ENCODE measurements at regions not wholly inside any gene's neighbourhood (a gene's known extent, or its start where the extent isn't known, plus 50 kb on each side); places are given as distances from the start of the nearest gene placed in this dataset.

GRCh38 chr2:59585655-59586054 lies 967.8 kb downstream of the BCL11A start:
- peak overlapping the region; percentile 16 for H3K4me3 ChIP-seq (ENCODE audit: low read length)
- no peaks in the 10 kb centered on the region for H3K9me2 ChIP-seq (ENCODE audit: insufficient read depth, low read length)
- H3K9ac ChIP-seq (ENCODE audit: low read length) = peak overlapping the region; percentile 6
- TF ChIP-seq POLR2AphosphoS5 (IDR thresholded peaks at IDR 0.05) = peak; percentile 57
- no peak for TF ChIP-seq TAF1 (IDR thresholded peaks at IDR 0.05; ENCODE audit: low read depth)
- TF ChIP-seq SMC3 (conservative IDR thresholded peaks at IDR 0.05; ENCODE audit: poor library complexity) = peak; percentile 34
- TF ChIP-seq REST (IDR thresholded peaks at IDR 0.05; ENCODE audit: borderline replicate concordance) = no peak
- TF ChIP-seq RAD21 (conservative IDR thresholded peaks at IDR 0.05) = no peak
- TF ChIP-seq EP300 (conservative IDR thresholded peaks at IDR 0.05; ENCODE audit: poor library complexity, severe bottlenecking) = peak; percentile 69
- no peak for TF ChIP-seq EZH2 (IDR thresholded peaks at IDR 0.05; ENCODE audit: borderline replicate concordance, insufficient read depth, low read length, poor library complexity, severe bottlenecking)
- no peak for TF ChIP-seq MXI1 (conservative IDR thresholded peaks at IDR 0.05; ENCODE audit: poor library complexity, severe bottlenecking)
- TF ChIP-seq CTCF (IDR thresholded peaks at IDR 0.05; ENCODE audit: poor library complexity, severe bottlenecking) = no peak
- peaks cover 2% of the 10 kb centered on the region for H3F3A ChIP-seq (ENCODE audit: insufficient read depth, low read length, poor library complexity, severe bottlenecking)
- H3K9me3 ChIP-seq (ENCODE audit: low read length) = no peaks in the 10 kb centered on the region
- H2AFZ ChIP-seq (ENCODE audit: low read depth, low read length) = no peak overlapping the region
- H3K27ac ChIP-seq (ENCODE audit: low read length) = peak overlapping the region; percentile 36
- no peaks in the 10 kb centered on the region for H3K79me2 ChIP-seq (replicated peaks; ENCODE audit: insufficient read depth, low read length)
- peak overlapping the region; percentile 57 for H3K4me2 ChIP-seq (ENCODE audit: low read length)
- no peaks in the 10 kb centered on the region for H4K20me1 ChIP-seq (ENCODE audit: insufficient read depth)
- no peaks in the 10 kb centered on the region for H3K27me3 ChIP-seq (ENCODE audit: insufficient read depth, low read depth, low read length)
- no peaks in the 10 kb centered on the region for H3K36me3 ChIP-seq (ENCODE audit: insufficient read depth, low read length)

- Histone ChIP-seq H3K9me2 (ENCODE audit: insufficient read depth, low read length) (no peaks in the 10 kb centered on the region), H2AFZ (ENCODE audit: low read depth, low read length) (no peak overlapping the region), H3K27me3 (ENCODE audit: insufficient read depth, low read depth, low read length) (no peaks in the 10 kb centered on the region), H4K20me1 (ENCODE audit: insufficient read depth) (no peaks in the 10 kb centered on the region), H3K4me3 (ENCODE audit: low read length) (no peak overlapping the region), H3K79me2 (replicated peaks; ENCODE audit: insufficient read depth, low read length) (no peaks in the 10 kb centered on the region), H3K36me3 (ENCODE audit: insufficient read depth, low read length) (no peaks in the 10 kb centered on the region), H3K9me3 (ENCODE audit: low read length) (no peaks in the 10 kb centered on the region), H3K27ac (ENCODE audit: low read length) (peak overlapping the region; percentile 36), H3K4me2 (ENCODE audit: low read length) (no peak overlapping the region), H3F3A (ENCODE audit: insufficient read depth, low read length, poor library complexity, severe bottlenecking) (peaks cover 2% of the 10 kb centered on the region), H3K9ac (ENCODE audit: low read length) (no peak overlapping the region)
- TF ChIP-seq SMC3 (conservative IDR thresholded peaks at IDR 0.05; ENCODE audit: poor library complexity) = no peak
- no peak for TF ChIP-seq RAD21 (conservative IDR thresholded peaks at IDR 0.05)
- TF ChIP-seq CTCF (IDR thresholded peaks at IDR 0.05; ENCODE audit: poor library complexity, severe bottlenecking) = no peak
- no peak for TF ChIP-seq MXI1 (conservative IDR thresholded peaks at IDR 0.05; ENCODE audit: poor library complexity, severe bottlenecking)
- TF ChIP-seq EZH2 (IDR thresholded peaks at IDR 0.05; ENCODE audit: borderline replicate concordance, insufficient read depth, low read length, poor library complexity, severe bottlenecking) = no peak
- TF ChIP-seq REST (IDR thresholded peaks at IDR 0.05; ENCODE audit: borderline replicate concordance) = no peak
- TF ChIP-seq EP300 (conservative IDR thresholded peaks at IDR 0.05; ENCODE audit: poor library complexity, severe bottlenecking) = no peak
- TF ChIP-seq TAF1 (IDR thresholded peaks at IDR 0.05; ENCODE audit: low read depth) = no peak
- no peak for TF ChIP-seq POLR2AphosphoS5 (IDR thresholded peaks at IDR 0.05)
Observed at GRCh38 chr2:59584958-59585357, 968.5 kb downstream of the BCL11A start.
